ENCODE measurements at regions not wholly inside any gene's neighbourhood (a gene's known extent, or its start where the extent isn't known, plus 50 kb on each side); places are given as distances from the start of the nearest gene placed in this dataset.
A peak's percentile ranks its signal among the peaks of the same experiment; 100 is the strongest.

- no peak for DNase-seq
Measured at GRCh38 chr16:89027281-89027680, 50.3 kb upstream of the CBFA2T3 start.

- no peak for DNase-seq
Measured at GRCh38 chr16:89031715-89032659, 55.0 kb upstream of the CBFA2T3 start.

GRCh38 chr16:89033304-89033703 is 56.3 kb upstream of the CBFA2T3 start:
- DNase-seq: no peak

DNA sequence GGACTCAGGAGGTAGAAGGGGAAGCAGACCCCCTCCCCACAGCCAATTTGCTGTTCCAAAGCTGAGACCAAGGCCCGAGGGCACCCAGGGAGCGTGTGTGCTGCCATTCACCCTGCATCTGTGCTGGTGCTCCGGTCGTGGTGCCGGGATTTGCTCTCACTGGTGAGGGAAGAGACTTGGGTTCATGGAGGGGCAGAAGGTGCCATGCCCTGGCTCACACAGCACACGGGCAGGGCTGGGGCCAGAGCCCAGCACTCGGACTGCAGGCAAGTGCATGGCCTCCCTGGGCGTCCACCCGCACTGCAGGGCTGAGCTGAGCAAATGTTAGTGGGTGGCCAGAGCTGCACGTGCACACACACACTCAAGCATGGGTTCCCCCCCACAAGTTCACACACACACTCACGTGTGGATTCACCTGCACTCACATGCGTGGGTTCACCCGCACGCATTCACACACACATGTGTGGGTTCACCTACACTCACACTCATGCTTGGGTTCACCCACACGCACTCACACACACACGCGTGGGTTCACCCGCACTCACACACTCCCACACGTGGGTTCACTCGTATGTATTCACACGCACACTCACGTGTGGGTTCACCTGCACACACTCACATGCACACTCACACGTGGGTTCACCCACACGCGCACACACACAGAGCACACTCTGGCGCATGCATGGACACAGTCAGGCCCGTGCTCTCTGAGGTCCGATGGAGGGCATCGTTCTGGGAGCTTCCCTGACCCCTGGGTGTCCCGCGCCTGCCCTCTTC is 57.0 kb upstream of the CBFA2T3 start:
- no peak for DNase-seq

DNA sequence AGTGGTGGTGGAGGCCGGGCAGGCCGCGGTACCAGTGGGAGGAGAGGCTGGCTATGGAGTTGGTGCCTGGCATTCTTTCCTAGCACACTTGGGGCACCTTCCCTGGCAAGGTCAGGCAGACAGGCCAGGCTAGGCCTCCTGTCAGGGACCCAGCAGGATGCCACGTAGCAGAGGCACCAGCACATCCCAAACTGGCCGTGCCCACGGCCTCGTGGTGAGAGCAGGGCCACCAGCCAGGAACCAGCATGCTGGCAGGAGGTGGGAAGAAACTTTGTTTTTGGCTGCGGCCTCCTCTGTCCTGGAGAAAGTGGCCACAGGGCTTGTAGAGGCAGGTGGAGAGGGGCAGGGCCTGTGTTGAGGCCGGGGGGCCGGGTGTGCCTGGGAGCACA is 57.6 kb upstream of the CBFA2T3 start:
- DNase-seq: no peak

GRCh38 chr16:89034971-89035668 is 58.1 kb upstream of the CBFA2T3 start:
- DNase-seq: peak; percentile 79

- no peak for DNase-seq
Measured at GRCh38 chr16:89035669-89036570, 57.7 kb upstream of the ACSF3 start.

DNA sequence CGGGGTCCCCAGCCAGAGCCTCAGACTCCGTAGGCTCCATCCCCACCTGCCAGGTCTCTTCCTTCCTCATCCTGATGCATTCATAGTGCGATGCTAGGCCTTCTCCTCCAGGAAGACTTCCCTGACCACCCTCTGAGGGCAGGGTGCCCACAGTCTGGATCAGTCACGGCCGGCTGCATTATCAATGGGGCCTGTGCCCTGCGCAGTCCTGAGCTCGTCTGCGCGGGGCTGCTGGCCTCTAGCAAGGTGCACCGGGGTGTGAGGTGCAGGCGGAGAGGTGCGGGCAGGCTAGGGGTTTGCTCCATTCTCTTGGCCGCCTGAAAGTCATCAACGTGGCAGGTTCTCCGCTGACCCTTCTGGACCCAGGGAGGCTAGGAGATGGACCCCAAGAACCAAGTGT is 56.9 kb upstream of the ACSF3 start:
- DNase-seq: no peak

DNA sequence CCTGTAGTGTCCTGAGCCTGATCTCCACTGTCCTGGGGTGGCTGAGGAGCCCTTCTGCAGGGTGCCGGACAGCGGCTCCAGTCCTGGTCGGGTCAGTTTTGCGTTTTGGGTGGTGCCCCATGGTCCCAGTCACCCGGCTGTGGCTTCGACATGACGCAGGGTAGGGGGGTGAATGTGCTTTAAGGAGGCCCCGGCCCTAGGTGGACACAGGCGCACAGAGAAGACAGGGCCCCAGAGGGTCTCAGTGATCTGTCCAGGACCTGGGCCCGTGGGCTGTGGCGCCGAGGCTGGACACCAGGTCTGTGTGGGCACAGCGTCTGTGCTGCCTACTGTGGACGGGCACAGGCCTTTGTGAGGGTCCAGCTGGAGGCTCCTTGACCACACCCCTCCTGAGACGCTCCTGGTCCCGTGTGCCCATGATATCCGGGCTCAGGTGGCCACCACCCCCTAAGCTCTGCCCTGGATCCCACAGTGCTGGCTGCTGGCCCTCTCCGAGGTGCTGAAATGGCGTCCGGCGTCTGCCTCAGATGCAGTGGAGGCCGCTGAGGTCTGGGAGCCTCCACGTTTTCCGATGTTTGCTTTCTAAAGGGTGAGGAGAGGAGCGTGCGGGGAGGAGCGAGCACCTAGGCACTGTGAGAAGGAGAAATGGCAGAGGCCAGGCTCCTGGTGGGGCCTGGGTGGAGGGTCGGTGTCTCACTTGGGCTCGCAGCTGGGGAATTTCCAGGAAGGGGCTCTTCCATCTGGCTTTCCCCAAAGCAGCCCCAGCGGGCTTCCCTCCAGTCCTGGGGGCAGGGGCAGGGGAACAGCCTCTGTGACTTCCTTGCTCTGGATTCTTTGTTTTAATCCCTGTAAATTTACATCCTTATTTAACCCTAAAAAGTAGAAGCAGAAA is 56.1 kb upstream of the ACSF3 start:
- DNase-seq: peak; percentile 66

- no peak for DNase-seq
Measured at GRCh38 chr16:89038221-89038721, 55.4 kb upstream of the ACSF3 start.

DNA sequence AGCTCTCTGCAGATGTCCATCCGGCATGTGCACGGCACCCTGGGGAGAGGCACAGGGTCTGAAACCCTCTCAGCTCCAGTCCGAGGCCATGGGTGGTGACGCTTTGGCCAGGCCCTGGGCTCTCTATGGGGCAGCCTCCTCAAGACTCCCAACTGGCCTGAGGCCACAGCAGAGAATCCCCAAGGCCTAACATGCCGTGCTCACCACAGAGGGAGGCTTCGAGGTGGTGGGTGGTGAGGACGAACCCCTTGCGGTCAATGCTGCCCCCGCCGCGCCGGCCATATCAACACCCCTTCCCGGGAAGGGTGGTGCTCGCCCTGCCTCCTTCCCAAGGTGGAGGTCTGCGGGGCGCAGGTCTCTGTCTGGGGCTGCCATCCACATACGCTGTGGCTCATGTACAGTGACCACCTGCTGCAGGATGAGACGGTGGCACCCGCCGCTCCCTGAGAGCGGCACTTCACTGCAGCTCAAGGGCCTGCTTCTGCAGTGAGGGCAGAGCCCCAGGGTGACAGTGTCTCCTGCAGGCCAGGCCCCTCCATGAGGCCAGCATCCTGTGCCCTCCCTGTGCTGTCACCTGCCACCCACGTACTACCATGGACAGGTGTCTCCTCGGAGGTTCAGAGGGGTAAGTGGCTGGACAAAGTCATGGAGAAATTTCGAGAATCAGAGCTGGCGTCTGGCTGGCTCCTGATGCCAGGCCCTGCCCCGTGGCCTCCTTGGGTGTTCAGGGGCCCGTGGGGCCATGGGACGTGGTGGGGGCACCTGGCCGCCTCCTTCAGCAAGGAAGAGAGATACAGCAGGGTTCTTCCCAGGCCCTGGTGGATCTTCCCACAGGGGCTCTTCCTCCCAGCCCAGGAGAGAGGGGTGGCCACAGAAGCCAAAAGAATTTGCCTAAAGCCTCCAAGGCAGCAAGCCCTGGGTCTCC is 54.6 kb upstream of the ACSF3 start:
- DNase-seq: no peak

- DNase-seq: no peak
Measured at GRCh38 chr16:89039756-89040155, 53.9 kb upstream of the ACSF3 start.

DNA sequence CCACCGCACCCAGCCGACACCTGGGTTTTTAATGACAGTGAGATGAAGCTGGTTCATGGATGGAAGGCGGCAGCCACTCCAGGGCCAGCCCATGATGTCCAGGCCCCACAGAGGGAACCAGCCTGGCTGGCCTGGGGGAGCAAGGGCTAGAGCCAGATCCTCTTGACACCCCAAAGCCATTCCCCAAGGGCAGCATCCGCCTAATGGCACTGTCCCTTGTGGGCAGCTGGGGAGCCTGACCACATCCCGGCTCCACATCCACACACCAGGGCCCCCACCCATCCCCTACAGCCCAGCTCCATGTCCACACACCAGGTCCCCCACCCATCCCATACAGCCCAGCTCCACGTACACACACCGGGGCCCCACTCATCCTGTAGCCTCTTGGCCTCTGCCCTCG is 53.3 kb upstream of the ACSF3 start:
- DNase-seq: no peak

DNA sequence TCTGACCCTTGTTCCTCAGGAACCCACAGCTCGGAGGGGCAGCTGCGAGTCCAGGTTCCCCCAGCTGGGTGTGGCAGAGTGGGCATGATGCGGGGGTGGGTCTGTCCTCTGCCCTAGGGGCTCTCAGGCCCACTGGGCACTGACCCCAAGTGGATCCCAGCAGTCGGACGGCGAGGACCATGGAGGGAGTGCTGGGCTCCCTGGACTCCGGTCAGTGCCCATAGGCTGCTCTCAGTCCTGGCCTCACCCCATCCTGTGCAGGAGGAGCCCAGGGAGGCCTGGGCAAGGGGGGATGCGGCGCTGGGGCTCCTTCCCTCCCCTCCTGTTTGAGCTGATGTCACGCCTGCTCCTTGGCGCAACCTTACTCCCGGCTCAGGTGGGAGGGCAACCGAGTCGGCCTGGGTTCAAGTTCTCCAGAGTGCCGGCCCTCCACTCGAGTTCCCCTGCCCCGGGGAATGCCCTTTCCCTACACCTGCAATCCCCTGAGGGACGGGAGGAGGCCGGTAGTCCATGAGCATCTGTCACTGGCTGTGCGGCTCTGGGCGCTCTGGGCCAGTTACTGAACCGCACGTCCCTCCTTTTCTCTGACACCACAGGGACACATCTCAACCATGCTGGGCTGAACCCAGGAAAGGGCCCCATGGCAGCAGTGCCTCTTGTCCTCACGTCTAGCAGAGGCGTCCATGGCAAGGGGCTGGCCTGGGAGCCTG is 52.6 kb upstream of the ACSF3 start:
- no peak for DNase-seq

GRCh38 chr16:89041571-89042481 is 51.8 kb upstream of the ACSF3 start:
- no peak for DNase-seq

DNA sequence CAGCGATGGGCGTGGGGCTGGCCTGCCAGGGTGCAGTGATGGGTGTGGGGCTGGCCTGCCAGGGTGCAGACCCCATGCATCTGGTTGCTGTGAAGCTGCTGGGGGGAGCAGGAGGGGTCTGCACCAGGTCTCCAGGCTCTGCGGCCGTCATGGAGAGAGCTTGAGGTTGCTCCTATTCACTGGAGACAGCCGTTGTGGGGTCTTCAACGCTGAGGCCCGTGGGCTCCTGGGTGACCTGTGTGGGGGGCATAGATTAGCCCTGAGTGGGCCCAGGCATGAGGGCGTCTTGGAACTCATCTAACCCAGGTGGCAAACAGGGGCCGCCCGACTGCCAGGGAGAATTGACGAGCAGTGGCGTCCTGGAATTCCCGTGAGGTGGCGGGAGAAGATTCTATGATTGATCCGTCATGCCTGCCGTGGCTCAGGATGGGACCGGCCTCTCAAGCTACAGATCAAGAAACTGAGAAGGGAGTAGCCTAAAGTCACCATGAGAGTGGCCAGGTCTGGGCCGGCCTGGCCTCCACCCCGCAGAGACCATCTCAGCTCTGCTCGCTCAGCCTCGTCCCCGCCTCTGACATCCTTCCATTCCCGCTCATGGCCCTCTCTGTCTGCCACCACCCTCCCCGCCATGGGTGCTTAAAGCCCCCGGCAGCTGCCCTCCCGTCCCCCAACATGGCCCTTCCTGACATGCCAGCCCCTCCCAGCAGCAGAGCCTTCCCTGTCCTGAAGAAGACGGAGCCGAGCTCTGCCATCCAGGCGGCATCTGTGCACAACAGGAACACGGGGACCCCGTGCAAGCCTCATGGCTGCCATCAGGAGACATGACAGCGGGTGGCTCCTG is 50.7 kb upstream of the ACSF3 start:
- no peak for DNase-seq

All from OCI-M1 (cell line).